K562 (cell line): ENCODE measurements at regions not wholly inside any gene's neighbourhood (a gene's known extent, or its start where the extent isn't known, plus 50 kb on each side); places are given as distances from the start of the nearest gene placed in this dataset.

Source experiments
- ATAC-seq: fragments of 200-7000 bp; cut with Tn5 transposase; 3 replicates; pipeline ENCODE4 v1.9.1; 2020; ENCODE audit warnings: moderate library complexity
- BruUV-seq: library from RNA; stranded (reverse); fragments of 400-500 nt; replicated peaks from 2 replicates; lab custom pipeline; 2021; lab: Mats Ljungman, UMichigan
- CTCF ChIA-PET: fragments of 300-600 bp; formaldehyde crosslinking; extraction: SDS; loops from one replicate; lab custom pipeline; 2021; ENCODE audit warnings: low intra/inter-chr PET ratio; lab: Yijun Ruan, JAX
- POLR2A ChIA-PET: fragments of 300-600, 350-650 bp; sonication (Branson Sonifier 250); formaldehyde crosslinking; extraction: SDS; loops from one replicate; lab custom pipeline; 2021; ENCODE audit warnings: antibody characterized with exemption, inconsistent platforms; lab: Yijun Ruan, JAX
- DNase-seq, 4 experiments: peaks; one replicate each; pipeline versions ENCODE4 v3.0.0 to v3.0.0-alpha.2; 2011 to 2018; ENCODE audit warnings: low spot score in 3 of 4, mixed read lengths in 3 of 4; ENCODE audit errors: extremely low read depth in 1 of 4
- FAIRE-seq: peaks from 2 replicates; lab custom pipeline; 2011; peaks lifted over from hg19 to GRCh38; lab: Jason Lieb, UNC
- H2AFZ ChIP-seq: 2 replicates; pipeline ENCODE4 v1.6.0; 2011; ENCODE audit warnings: low read depth, low read length, control low read depth, inconsistent platforms
- H3K27ac ChIP-seq: fragments of 200-600 bp; 3 replicates; pipeline ENCODE4 v1.8.0; 2011; ENCODE audit warnings: low read depth, mild to moderate bottlenecking, control low read depth, inconsistent platforms, low read length, moderate library complexity, mixed read lengths; ENCODE audit errors: extremely low read depth
- H3K27me3 ChIP-seq, 2 experiments: fragments of 300-600 bp in 1 of 2; 2 replicates in 1 of 2; 3 replicates in 1 of 2; pipeline versions ENCODE4 v1.6.0 to v1.8.0; 2011; ENCODE audit warnings: inconsistent platforms in 2 of 2, low read length in 2 of 2, mild to moderate bottlenecking in 1 of 2, mixed read lengths in 1 of 2, moderate library complexity in 1 of 2; ENCODE audit not compliant: control insufficient read depth in 2 of 2, insufficient read depth in 2 of 2
- H3K36me3 ChIP-seq: fragments of 300-600 bp; 3 replicates; pipeline ENCODE4 v1.8.0; 2011; ENCODE audit warnings: mild to moderate bottlenecking, low read length, inconsistent platforms; ENCODE audit not compliant: control insufficient read depth, insufficient read depth
- H3K4me1 ChIP-seq, 2 experiments: fragments of 200-600 bp in 1 of 2; replicated peaks in 1 of 2; 2 replicates in 1 of 2; 3 replicates in 1 of 2; pipeline versions ENCODE4 v1.5.1 to v1.8.0; 2011; ENCODE audit warnings: inconsistent platforms in 2 of 2, low read length in 2 of 2, mild to moderate bottlenecking in 1 of 2, mixed read lengths in 1 of 2, moderate library complexity in 1 of 2; ENCODE audit not compliant: control insufficient read depth in 2 of 2, insufficient read depth in 2 of 2
- H3K4me2 ChIP-seq: 2 replicates; pipeline ENCODE4 v1.6.1; 2011; ENCODE audit warnings: low read length, control low read depth, inconsistent platforms, mixed read lengths; ENCODE audit not compliant: insufficient read depth
- H3K4me3 ChIP-seq: fragments of 200-600 bp; sonication (generic), shearing (Covaris generic); 2 replicates; pipeline ENCODE4 v1.5.1; 2016; ENCODE audit warnings: control low read depth, inconsistent platforms
- H3K79me2 ChIP-seq: fragments of 200-600 bp; 3 replicates; pipeline ENCODE4 v1.8.0; 2011; ENCODE audit warnings: low read length, inconsistent platforms; ENCODE audit not compliant: control insufficient read depth, insufficient read depth
- H3K9ac ChIP-seq, 2 experiments: 2 replicates each; pipeline versions ENCODE4 v1.6.0 to v1.6.1; 2011; ENCODE audit warnings: low read depth in 2 of 2, low read length in 2 of 2, control low read depth in 1 of 2, inconsistent platforms in 1 of 2, mild to moderate bottlenecking in 1 of 2, mixed read lengths in 1 of 2; ENCODE audit not compliant: insufficient read depth in 1 of 2
- H3K9me1 ChIP-seq: one replicate; pipeline ENCODE4 v1.6.0; 2011; ENCODE audit warnings: inconsistent platforms, mild to moderate bottlenecking, low read length, moderate library complexity; ENCODE audit not compliant: control insufficient read depth, insufficient read depth
- H3K9me3 ChIP-seq: replicated peaks from 2 replicates; pipeline ENCODE4 v1.5.1; 2011; ENCODE audit warnings: low read depth, low read length, inconsistent platforms; ENCODE audit not compliant: control insufficient read depth, insufficient read depth
- H4K20me1 ChIP-seq: replicated peaks from 2 replicates; pipeline ENCODE4 v1.6.1; 2011; ENCODE audit warnings: low read length, inconsistent platforms, mixed read lengths; ENCODE audit not compliant: control insufficient read depth, insufficient read depth
- ADNP ChIP-seq: fragments of 200-800 bp; sonication (Bioruptor generic); IDR thresholded peaks from 2 replicates; pipeline ENCODE4 v1.6.1; 2016; ENCODE audit warnings: missing genetic modification characterization, missing compliant biosample characterization
- ARID3B ChIP-seq: fragments of 250-450 bp; sonication (Bioruptor Pico); IDR thresholded peaks from 2 replicates; pipeline ENCODE4 v1.4.0; 2020; ENCODE audit warnings: borderline replicate concordance
- FUS ChIP-seq: fragments of 200-400 bp; formaldehyde crosslinking; optimal IDR thresholded peaks from 2 replicates; pipeline ENCODE3; 2017; ENCODE audit warnings: low read depth, low read length
- GTF2F1 ChIP-seq: IDR thresholded peaks from 2 replicates; pipeline ENCODE4 v1.6.1; 2011; ENCODE audit warnings: low read depth, low read length, improper control_type of control experiment
- MAFK ChIP-seq: IDR thresholded peaks from 2 replicates; pipeline ENCODE4 v1.6.1; 2011; ENCODE audit warnings: low read length, improper control_type of control experiment
- RBBP5 ChIP-seq: fragments of 200-600 bp; sonication (generic); IDR thresholded peaks from 2 replicates; pipeline ENCODE4 v1.6.1; 2012; ENCODE audit warnings: borderline replicate concordance, mild to moderate bottlenecking, low read length, control low read depth, inconsistent platforms; ENCODE audit not compliant: insufficient read depth, poor library complexity, severe bottlenecking
- ZNF239 ChIP-seq: fragments of 250-450 bp; sonication (Bioruptor Pico); IDR thresholded peaks from 2 replicates; pipeline ENCODE4 v1.4.0; 2020; ENCODE audit warnings: mild to moderate bottlenecking
- ZNF699 ChIP-seq: fragments of 250-450 bp; sonication (Bioruptor Pico); IDR thresholded peaks from 2 replicates; pipeline ENCODE4 v1.8.0; 2021; ENCODE audit warnings: mild to moderate bottlenecking, moderate library complexity; ENCODE audit not compliant: insufficient replicate concordance
- WGBS: fragments of 100-300 bp; shearing (Covaris generic); methylation state at CpG from one replicate; pipeline ENCODE4 v1.1.6; 2016; ENCODE audit warnings: low coverage, mixed read lengths; ENCODE audit not compliant: insufficient coverage; ENCODE audit errors: missing lambda C conversion rate; 5-methylcytosine and 5-hydroxymethylcytosine counted together
- in situ Hi-C: fragments of 300-500 bp; cut with MboI; formaldehyde crosslinking; loops from 4 replicates; pipeline ENCODE4 v1.15.0; 2018; ENCODE audit warnings: inconsistent platforms, mixed read lengths
- intact Hi-C: fragments of 100-400 bp; cut with micrococcal nuclease; formaldehyde crosslinking; loops from 2 replicates; pipeline ENCODE4 v1.14.2; 2022

- CTCF ChIA-PET: no interaction called here
- no peaks in the 10 kb centered on the region for H4K20me1 ChIP-seq
- BruUV-seq: no TSS peak
Measured at GRCh38 chr10:30254926-30255325, 94.2 kb downstream of the MTPAP start.

More at GRCh38 chr10:30254926-30255325, 94.2 kb downstream of the MTPAP start:
- Histone ChIP-seq H3K9me1 (no peaks in the 10 kb centered on the region), H3K4me2 (no peak overlapping the region), H3K9ac (no peak overlapping the region), H3K36me3 (no peaks in the 10 kb centered on the region), H3K27me3 (no peaks in the 10 kb centered on the region), H3K27ac (no peak overlapping the region), H3K9me3 (no peaks in the 10 kb centered on the region), H2AFZ (no peak overlapping the region), H3K4me1 (no peaks in the 10 kb centered on the region), H3K79me2 (no peaks in the 10 kb centered on the region), H3K4me3 (no peak overlapping the region)
- DNase-seq (no peak), FAIRE-seq (no peak), ATAC-seq (no peak)
- in situ Hi-C loops (no loop called here), intact Hi-C loops (no loop called here)
- WGBS: 0% methylated on average over 1 of the region's 1 CpG
- POLR2A ChIA-PET: interaction anchor here (0.6 kb wide), 1 partner anchor 66 kb away, joined by 3 read pairs; no protein-coding TSS in a partner anchor
- TF ChIP-seq FUS (no peak), RBBP5 (no peak), ARID3B (CRISPR knock-in tag) (no peak), MAFK (no peak), GTF2F1 (no peak), ZNF239 (CRISPR knock-in tag) (no peak), ZNF699 (no peak), ADNP (tag) (no peak)
